NCI-H345 treated with DMSO at 0.1 percent for 48 hours (cell line): ENCODE measurements at regions not wholly inside any gene's neighbourhood (a gene's known extent, or its start where the extent isn't known, plus 50 kb on each side); places are given as distances from the start of the nearest gene placed in this dataset.

Experiments
- DNase-seq: peaks from one replicate; lab custom pipeline; 2025; ENCODE audit not compliant: unreplicated experiment; lab: John Stamatoyannopoulos, UW

GRCh38 chr4:10180927-10181744, 64.5 kb upstream of the WDR1 start:
- DNase-seq = no peak

GRCh38 chr4:10180603-10180926, 64.0 kb upstream of the WDR1 start:
- DNase-seq = no peak

GRCh38 chr4:10179957-10180602, 63.5 kb upstream of the WDR1 start:
- no peak for DNase-seq

GRCh38 chr4:10178763-10179162, 62.2 kb upstream of the WDR1 start:
- DNase-seq = no peak

GRCh38 chr4:10175626-10176025, 59.0 kb upstream of the WDR1 start:
- DNase-seq = no peak

- no peak for DNase-seq
Observed at GRCh38 chr4:10173754-10174749, 57.5 kb upstream of the WDR1 start.

GRCh38 chr4:10173037-10173753, 56.6 kb upstream of the WDR1 start:
- no peak for DNase-seq

GRCh38 chr4:10172278-10172921, 55.8 kb upstream of the WDR1 start:
- no peak for DNase-seq

GRCh38 chr4:10171055-10171454, 54.5 kb upstream of the WDR1 start:
- DNase-seq = no peak

GRCh38 chr4:10169839-10170387, 53.3 kb upstream of the WDR1 start:
- no peak for DNase-seq

- DNase-seq = no peak
Observed at GRCh38 chr4:10168151-10168550, 51.6 kb upstream of the WDR1 start.

- DNase-seq = no peak
Observed at GRCh38 chr4:10167201-10167600, 50.6 kb upstream of the WDR1 start.
